ENCODE measurements at regions not wholly inside any gene's neighbourhood (a gene's known extent, or its start where the extent isn't known, plus 50 kb on each side); places are given as distances from the start of the nearest gene placed in this dataset.
A peak's percentile ranks its signal among the peaks of the same experiment; 100 is the strongest.
"Not testable (repeated sequence)": the region's sequence is repeated elsewhere in the genome, so short reads cannot be mapped to it uniquely, and the experiment has no call there.

- no peak for DNase-seq
These were observed 72.9 kb upstream of the PODXL start for GRCh38 chr7:131629217-131629882.

GRCh38 chr7:131628634-131629033 lies 72.2 kb upstream of the PODXL start:
- DNase-seq = no peak

GRCh38 chr7:131627735-131628190 lies 71.3 kb upstream of the PODXL start:
- peak; percentile 83 for DNase-seq

GRCh38 chr7:131626643-131627042 lies 70.2 kb upstream of the PODXL start:
- DNase-seq = no peak

GRCh38 chr7:131625817-131626372 lies 69.5 kb upstream of the PODXL start:
- DNase-seq = no peak

- not testable (repeated sequence) for DNase-seq
These were observed 68.9 kb upstream of the PODXL start for GRCh38 chr7:131625345-131625744.

- no peak for DNase-seq
These were observed 68.1 kb upstream of the PODXL start for GRCh38 chr7:131624536-131624935.

GRCh38 chr7:131623154-131623553 lies 66.7 kb upstream of the PODXL start:
- peak; percentile 62 for DNase-seq

GRCh38 chr7:131621652-131622051 lies 65.2 kb upstream of the PODXL start:
- DNase-seq = no peak

GRCh38 chr7:131620673-131621609 lies 64.5 kb upstream of the PODXL start:
- DNase-seq = peak; percentile 68

GRCh38 chr7:131619336-131620305 lies 63.2 kb upstream of the PODXL start:
- DNase-seq = no peak

- DNase-seq = no peak
These were observed 62.0 kb upstream of the PODXL start for GRCh38 chr7:131618391-131618790.

GRCh38 chr7:131616487-131617200 lies 60.2 kb upstream of the PODXL start:
- no peak for DNase-seq

GRCh38 chr7:131613909-131614308 lies 57.5 kb upstream of the PODXL start:
- no peak for DNase-seq

- DNase-seq = no peak
These were observed 53.6 kb upstream of the PODXL start for GRCh38 chr7:131610007-131610406.

- DNase-seq = no peak
These were observed 51.7 kb upstream of the PODXL start for GRCh38 chr7:131608116-131608500.

GRCh38 chr7:131607291-131608115 lies 51.1 kb upstream of the PODXL start:
- DNase-seq = no peak

GRCh38 chr7:131606346-131607290 lies 50.2 kb upstream of the PODXL start:
- DNase-seq = peak; percentile 48
